ENCODE measurements at regions not wholly inside any gene's neighbourhood (a gene's known extent, or its start where the extent isn't known, plus 50 kb on each side); places are given as distances from the start of the nearest gene placed in this dataset.

DNA sequence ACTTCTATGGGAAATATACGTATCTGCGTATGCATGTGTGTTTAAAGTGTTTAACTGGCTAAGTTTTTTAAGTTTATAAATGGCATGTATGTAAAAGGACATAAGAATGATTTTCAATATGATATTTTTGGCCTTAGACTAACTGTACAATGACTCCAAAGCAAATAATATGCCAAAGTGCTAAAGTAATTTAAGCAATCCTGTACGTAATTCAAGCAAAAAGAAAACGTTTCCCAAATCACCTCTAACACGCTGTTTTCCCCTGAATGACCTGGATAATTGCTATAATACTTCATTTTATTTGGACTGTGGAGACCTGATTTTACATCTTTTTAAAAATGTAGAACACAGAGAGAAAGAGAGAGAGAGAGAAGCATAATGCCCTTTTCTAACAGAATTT lies 183.0 kb upstream of the HAND2 start:
- Histone ChIP-seq H3F3A (ENCODE audit: low read depth) (no peaks in the 10 kb centered on the region), H3K9ac (no peak overlapping the region), H3K79me2 (ENCODE audit: low read depth) (no peaks in the 10 kb centered on the region), H3K9me3 (ENCODE audit: low read depth) (no peaks in the 10 kb centered on the region), H3K27ac (no peak overlapping the region), H3K36me3 (no peaks in the 10 kb centered on the region), H3K4me2 (no peak overlapping the region), H3K4me1 (no peaks in the 10 kb centered on the region), H3K4me3 (no peak overlapping the region), H4K20me1 (ENCODE audit: low read depth) (no peaks in the 10 kb centered on the region), H3K27me3 (no peaks in the 10 kb centered on the region), H2AFZ (replicated peaks) (no peak overlapping the region)
- H3K9me3 Mint-ChIP-seq = peaks cover 5% of the 10 kb centered on the region
- no peaks in the 10 kb centered on the region for H3K27me3 Mint-ChIP-seq (ENCODE audit: insufficient read depth, low read depth)
- no peak overlapping the region for H3K27ac Mint-ChIP-seq
- no peak for TF ChIP-seq EZH2phosphoT487 (IDR thresholded peaks at IDR 0.05)
- no peaks in the 10 kb centered on the region for H3K4me1 Mint-ChIP-seq
- H3K4me3 Mint-ChIP-seq = no peak overlapping the region
- DNase-seq (ENCODE audit: low spot score) = no peak
- H3K36me3 Mint-ChIP-seq = no peaks in the 10 kb centered on the region

DNA sequence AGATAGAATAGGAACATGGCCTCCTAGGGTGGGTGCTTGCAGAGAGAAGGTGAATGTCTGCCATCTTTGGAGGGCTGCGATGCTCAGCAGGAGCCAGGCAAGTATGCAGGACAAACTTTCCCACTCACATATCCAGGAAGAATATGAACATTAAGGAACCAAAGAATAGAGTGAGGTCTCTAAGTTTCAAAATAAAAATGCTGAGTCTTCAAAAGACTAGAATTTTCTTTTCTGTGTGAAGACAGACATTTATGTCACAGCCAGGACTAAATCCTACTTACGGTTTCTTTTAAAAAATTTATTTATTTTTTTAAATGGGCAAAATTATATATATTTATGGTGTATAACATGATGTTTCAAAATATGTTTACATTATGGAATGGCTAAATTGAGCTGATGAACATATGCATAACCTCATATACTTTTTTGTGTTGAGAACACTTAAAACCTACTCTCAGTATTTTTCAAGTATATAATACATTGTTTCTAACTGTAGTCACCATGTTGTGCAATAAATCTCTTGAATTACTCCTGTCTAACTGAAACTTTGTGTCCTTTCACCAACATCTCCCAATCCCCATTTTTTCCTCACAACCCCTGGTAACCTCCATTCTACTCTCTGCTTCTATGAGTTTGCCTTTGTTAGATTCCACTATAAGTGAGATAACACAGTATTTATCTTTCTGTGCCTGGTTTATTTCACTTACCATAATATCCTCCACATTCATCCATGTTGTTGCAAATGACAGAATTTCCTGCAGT lies 177.8 kb upstream of the HAND2 start:
- H3K4me1 Mint-ChIP-seq = no peaks in the 10 kb centered on the region

DNA sequence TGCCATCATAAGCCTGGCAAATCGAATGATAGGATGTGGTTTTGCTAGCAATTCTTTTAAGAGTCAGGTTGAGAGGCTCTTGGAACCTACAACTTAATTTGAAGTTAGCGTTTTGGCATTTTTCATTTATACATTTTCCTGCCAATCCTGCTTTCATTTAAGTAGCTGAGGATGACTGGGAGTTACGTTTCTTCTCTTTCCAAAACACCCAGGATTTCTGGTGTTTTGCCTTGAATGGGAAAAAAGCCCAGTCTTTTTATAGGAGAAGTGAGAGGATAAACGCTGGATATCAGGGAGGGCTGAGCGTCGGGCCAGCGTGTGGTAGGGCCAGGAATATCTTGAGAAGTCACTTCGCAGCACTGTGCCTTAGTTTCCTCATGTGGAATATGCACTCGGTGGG lies 174.2 kb upstream of the HAND2 start:
- Mint-ChIP-seq H3K27ac (no peak overlapping the region), H3K27me3 (ENCODE audit: insufficient read depth, low read depth) (peaks cover 2% of the 10 kb centered on the region), H3K36me3 (no peaks in the 10 kb centered on the region), H3K4me1 (no peaks in the 10 kb centered on the region), H3K4me3 (no peak overlapping the region), H3K9me3 (no peaks in the 10 kb centered on the region)
- Histone ChIP-seq H3F3A (ENCODE audit: low read depth) (no peaks in the 10 kb centered on the region), H3K4me1 (no peaks in the 10 kb centered on the region), H3K4me2 (no peak overlapping the region), H3K27me3 (no peaks in the 10 kb centered on the region), H3K4me3 (no peak overlapping the region), H3K9ac (no peak overlapping the region), H3K79me2 (ENCODE audit: low read depth) (no peaks in the 10 kb centered on the region), H3K9me3 (ENCODE audit: low read depth) (no peaks in the 10 kb centered on the region), H3K36me3 (no peaks in the 10 kb centered on the region), H2AFZ (replicated peaks) (no peak overlapping the region), H4K20me1 (ENCODE audit: low read depth) (no peaks in the 10 kb centered on the region), H3K27ac (no peak overlapping the region)
- TF ChIP-seq, protein P1, sequence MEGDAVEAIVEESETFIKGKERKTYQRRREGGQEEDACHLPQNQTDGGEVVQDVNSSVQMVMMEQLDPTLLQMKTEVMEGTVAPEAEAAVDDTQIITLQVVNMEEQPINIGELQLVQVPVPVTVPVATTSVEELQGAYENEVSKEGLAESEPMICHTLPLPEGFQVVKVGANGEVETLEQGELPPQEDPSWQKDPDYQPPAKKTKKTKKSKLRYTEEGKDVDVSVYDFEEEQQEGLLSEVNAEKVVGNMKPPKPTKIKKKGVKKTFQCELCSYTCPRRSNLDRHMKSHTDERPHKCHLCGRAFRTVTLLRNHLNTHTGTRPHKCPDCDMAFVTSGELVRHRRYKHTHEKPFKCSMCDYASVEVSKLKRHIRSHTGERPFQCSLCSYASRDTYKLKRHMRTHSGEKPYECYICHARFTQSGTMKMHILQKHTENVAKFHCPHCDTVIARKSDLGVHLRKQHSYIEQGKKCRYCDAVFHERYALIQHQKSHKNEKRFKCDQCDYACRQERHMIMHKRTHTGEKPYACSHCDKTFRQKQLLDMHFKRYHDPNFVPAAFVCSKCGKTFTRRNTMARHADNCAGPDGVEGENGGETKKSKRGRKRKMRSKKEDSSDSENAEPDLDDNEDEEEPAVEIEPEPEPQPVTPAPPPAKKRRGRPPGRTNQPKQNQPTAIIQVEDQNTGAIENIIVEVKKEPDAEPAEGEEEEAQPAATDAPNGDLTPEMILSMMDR (IDR thresholded peaks at IDR 0.05) = no peak
- no peak for TF ChIP-seq EZH2phosphoT487 (IDR thresholded peaks at IDR 0.05)
- TF ChIP-seq EZH2 (IDR thresholded peaks at IDR 0.05) = no peak
- DNase-seq (ENCODE audit: low spot score) = no peak

More for the DNA sequence above, 177.8 kb upstream of the HAND2 start:
- Mint-ChIP-seq H3K36me3 (no peaks in the 10 kb centered on the region), H3K27ac (no peak overlapping the region), H3K4me3 (no peak overlapping the region), H3K27me3 (ENCODE audit: insufficient read depth, low read depth) (peaks cover 2% of the 10 kb centered on the region), H3K9me3 (no peaks in the 10 kb centered on the region)
- no peaks in the 10 kb centered on the region for H3K79me2 ChIP-seq (ENCODE audit: low read depth)
- no peak for TF ChIP-seq EZH2phosphoT487 (IDR thresholded peaks at IDR 0.05)
- TF ChIP-seq, protein P1 (IDR thresholded peaks at IDR 0.05) = no peak
- no peak for TF ChIP-seq EZH2 (IDR thresholded peaks at IDR 0.05)
- no peaks in the 10 kb centered on the region for H3K36me3 ChIP-seq
- no peaks in the 10 kb centered on the region for H3K27me3 ChIP-seq
- H3K4me1 ChIP-seq = no peaks in the 10 kb centered on the region
- H3F3A ChIP-seq (ENCODE audit: low read depth) = no peaks in the 10 kb centered on the region
- H4K20me1 ChIP-seq (ENCODE audit: low read depth) = no peaks in the 10 kb centered on the region
- no peak overlapping the region for H3K9ac ChIP-seq
- no peak overlapping the region for H3K4me3 ChIP-seq
- H3K27ac ChIP-seq = no peak overlapping the region
- H3K4me2 ChIP-seq = no peak overlapping the region
- no peaks in the 10 kb centered on the region for H3K9me3 ChIP-seq (ENCODE audit: low read depth)
- H2AFZ ChIP-seq (replicated peaks) = no peak overlapping the region
- no peak for DNase-seq (ENCODE audit: low spot score)

DNA sequence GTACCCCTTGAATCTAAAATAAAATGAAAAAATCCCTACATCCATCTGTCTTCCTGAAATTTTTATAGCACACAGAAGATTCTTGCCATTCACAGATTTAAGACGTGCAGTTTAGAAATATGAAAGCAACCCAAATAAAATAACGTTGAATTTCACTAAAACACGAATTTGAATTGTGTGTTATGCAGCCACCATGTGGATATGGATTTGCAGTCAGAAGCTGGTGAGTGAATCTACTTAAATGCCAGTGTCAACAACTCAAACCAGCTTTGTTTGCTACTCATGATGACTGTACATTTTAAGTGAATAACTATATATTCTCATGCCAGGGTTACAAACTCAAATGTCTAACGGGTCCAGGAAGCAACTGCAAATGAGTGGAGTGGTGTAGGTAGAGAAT lies 173.0 kb upstream of the HAND2 start:
- Mint-ChIP-seq H3K27ac (no peak overlapping the region), H3K4me1 (no peaks in the 10 kb centered on the region), H3K9me3 (no peaks in the 10 kb centered on the region), H3K36me3 (no peaks in the 10 kb centered on the region), H3K27me3 (ENCODE audit: insufficient read depth, low read depth) (peaks cover 2% of the 10 kb centered on the region), H3K4me3 (no peak overlapping the region)
- Histone ChIP-seq H3K4me3 (no peak overlapping the region), H3F3A (ENCODE audit: low read depth) (no peaks in the 10 kb centered on the region), H3K9me3 (ENCODE audit: low read depth) (no peaks in the 10 kb centered on the region), H2AFZ (replicated peaks) (no peak overlapping the region), H3K79me2 (ENCODE audit: low read depth) (no peaks in the 10 kb centered on the region), H3K27ac (no peak overlapping the region), H3K4me1 (no peaks in the 10 kb centered on the region), H3K27me3 (no peaks in the 10 kb centered on the region), H3K9ac (no peak overlapping the region), H3K36me3 (no peaks in the 10 kb centered on the region), H4K20me1 (ENCODE audit: low read depth) (no peaks in the 10 kb centered on the region), H3K4me2 (no peak overlapping the region)
- TF ChIP-seq, protein P1 (IDR thresholded peaks at IDR 0.05) = no peak
- TF ChIP-seq EZH2phosphoT487 (IDR thresholded peaks at IDR 0.05) (no peak), EZH2 (IDR thresholded peaks at IDR 0.05) (no peak)
- DNase-seq (ENCODE audit: low spot score) = no peak
